ENCODE measurements at regions not wholly inside any gene's neighbourhood (a gene's known extent, or its start where the extent isn't known, plus 50 kb on each side); places are given as distances from the start of the nearest gene placed in this dataset.

DNA sequence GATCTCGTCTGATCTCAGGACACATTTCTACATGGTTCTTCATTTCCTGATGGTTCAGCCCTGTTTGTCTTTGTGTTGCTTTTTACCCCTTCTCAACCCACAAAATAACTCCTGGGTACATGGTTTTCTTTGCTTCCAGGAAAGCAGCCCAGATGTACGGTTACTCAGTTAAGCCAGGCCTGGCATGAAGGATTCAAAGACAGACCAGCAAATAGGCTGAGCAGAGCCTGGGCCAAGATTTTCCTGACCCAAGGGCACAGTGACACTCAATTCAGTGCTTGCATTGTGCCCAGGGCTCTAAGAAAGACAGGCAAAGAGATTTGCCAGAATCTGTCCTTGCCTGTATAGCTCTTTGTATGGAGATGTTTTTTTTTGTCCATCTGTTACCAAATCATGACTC, 340.8 kb upstream of the KIAA1217 start:
- H3K79me2 ChIP-seq (ENCODE audit: control insufficient read depth, insufficient read depth, low read length): no peaks in the 10 kb centered on the region
- no peaks in the 10 kb centered on the region for H3K4me1 ChIP-seq (ENCODE audit: control insufficient read depth, extremely low read depth, insufficient read depth, low read length)
- BruUV-seq (replicated peaks): no TSS peak
- POLR2A ChIA-PET: no interaction called here
- H4K20me1 ChIP-seq (replicated peaks; ENCODE audit: control insufficient read depth, extremely low read depth, insufficient read depth, low read length): no peaks in the 10 kb centered on the region
- H2AFZ ChIP-seq (ENCODE audit: low read depth, low read length): no peak overlapping the region
- H3K4me2 ChIP-seq (ENCODE audit: insufficient read depth, low read length): no peak overlapping the region
- DNase-seq (ENCODE audit: low read depth, low spot score) (no peak), FAIRE-seq (no peak)
- TF ChIP-seq POLR2A (IDR thresholded peaks at IDR 0.05; ENCODE audit: low read depth, low read length) (no peak), MYC (IDR thresholded peaks at IDR 0.05; ENCODE audit: low read depth, low read length) (no peak), GATA2 (IDR thresholded peaks at IDR 0.05; ENCODE audit: insufficient read depth, insufficient read length, low read depth, low read length) (no peak), EZH2 (IDR thresholded peaks at IDR 0.05; ENCODE audit: borderline replicate concordance, low read depth, low read length, severe bottlenecking) (no peak), FOS (IDR thresholded peaks at IDR 0.05; ENCODE audit: borderline replicate concordance, insufficient read depth, low read length) (no peak), POLR2AphosphoS5 (IDR thresholded peaks at IDR 0.05; ENCODE audit: insufficient read depth, low read depth, low read length) (no peak), JUN (IDR thresholded peaks at IDR 0.05; ENCODE audit: borderline replicate concordance, insufficient read depth, insufficient read length, low read depth) (no peak)
- TF ChIP-seq, protein P1, sequence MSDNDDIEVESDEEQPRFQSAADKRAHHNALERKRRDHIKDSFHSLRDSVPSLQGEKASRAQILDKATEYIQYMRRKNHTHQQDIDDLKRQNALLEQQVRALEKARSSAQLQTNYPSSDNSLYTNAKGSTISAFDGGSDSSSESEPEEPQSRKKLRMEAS (IDR thresholded peaks at IDR 0.05; ENCODE audit: insufficient read depth, insufficient read length): no peak
- TF ChIP-seq, protein P2, sequence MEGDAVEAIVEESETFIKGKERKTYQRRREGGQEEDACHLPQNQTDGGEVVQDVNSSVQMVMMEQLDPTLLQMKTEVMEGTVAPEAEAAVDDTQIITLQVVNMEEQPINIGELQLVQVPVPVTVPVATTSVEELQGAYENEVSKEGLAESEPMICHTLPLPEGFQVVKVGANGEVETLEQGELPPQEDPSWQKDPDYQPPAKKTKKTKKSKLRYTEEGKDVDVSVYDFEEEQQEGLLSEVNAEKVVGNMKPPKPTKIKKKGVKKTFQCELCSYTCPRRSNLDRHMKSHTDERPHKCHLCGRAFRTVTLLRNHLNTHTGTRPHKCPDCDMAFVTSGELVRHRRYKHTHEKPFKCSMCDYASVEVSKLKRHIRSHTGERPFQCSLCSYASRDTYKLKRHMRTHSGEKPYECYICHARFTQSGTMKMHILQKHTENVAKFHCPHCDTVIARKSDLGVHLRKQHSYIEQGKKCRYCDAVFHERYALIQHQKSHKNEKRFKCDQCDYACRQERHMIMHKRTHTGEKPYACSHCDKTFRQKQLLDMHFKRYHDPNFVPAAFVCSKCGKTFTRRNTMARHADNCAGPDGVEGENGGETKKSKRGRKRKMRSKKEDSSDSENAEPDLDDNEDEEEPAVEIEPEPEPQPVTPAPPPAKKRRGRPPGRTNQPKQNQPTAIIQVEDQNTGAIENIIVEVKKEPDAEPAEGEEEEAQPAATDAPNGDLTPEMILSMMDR (IDR thresholded peaks at IDR 0.05; ENCODE audit: extremely low read depth in 1 of 2, insufficient read depth in 1 of 2, low read depth in 1 of 2, low read length in 2 of 2): no peak
- H3K9me1 ChIP-seq (replicated peaks; ENCODE audit: control insufficient read depth, extremely low read depth, insufficient read depth, low read length): no peaks in the 10 kb centered on the region
- H3K9ac ChIP-seq (replicated peaks; ENCODE audit: extremely low read depth, insufficient read depth, low read length): no peak overlapping the region
- intact Hi-C loops (cut with micrococcal nuclease): no loop called here
- no peaks in the 10 kb centered on the region for H3K36me3 ChIP-seq (ENCODE audit: control insufficient read depth in 2 of 2, extremely low read depth in 1 of 2, insufficient read depth in 2 of 2, low read length in 2 of 2)
- no peak overlapping the region for H3K27ac ChIP-seq (ENCODE audit: insufficient read depth, low read depth, low read length)
- CTCF ChIA-PET: no interaction called here
- no peaks in the 10 kb centered on the region for H3K27me3 ChIP-seq (ENCODE audit: control insufficient read depth in 2 of 2, insufficient read depth in 2 of 2, low read length in 2 of 2)
- no peak overlapping the region for H3K4me3 ChIP-seq (replicated peaks in 1 of 3; ENCODE audit: insufficient read depth in 1 of 3, low read depth in 1 of 3, low read length in 3 of 3)
- H3K9me3 ChIP-seq (replicated peaks; ENCODE audit: control insufficient read depth, insufficient read depth, low read length): peaks cover 5% of the 10 kb centered on the region
- dilution Hi-C loops (cut with MboI; ENCODE audit: extremely low pct_ligation_motif_present, low sequenced_read_pairs): no loop called here
